H9 (cell line): ENCODE measurements at regions not wholly inside any gene's neighbourhood (a gene's known extent, or its start where the extent isn't known, plus 50 kb on each side); places are given as distances from the start of the nearest gene placed in this dataset.

Experiments
- DNase-seq: peaks from one replicate; pipeline ENCODE4 v3.0.0-alpha.2; 2017
- H2AFZ ChIP-seq: one replicate; pipeline ENCODE4 v1.6.1; 2013; ENCODE audit warnings: mild to moderate bottlenecking, low read length, control low read depth, moderate library complexity
- H2AK5ac ChIP-seq: 2 replicates; pipeline ENCODE4 v1.6.1; 2013; ENCODE audit warnings: low read length, control low read depth, mixed read lengths; ENCODE audit not compliant: insufficient read length
- H2BK120ac ChIP-seq: one replicate; pipeline ENCODE4 v1.6.1; 2013; ENCODE audit warnings: low read depth, mild to moderate bottlenecking, low read length, control low read depth, inconsistent platforms; ENCODE audit not compliant: poor library complexity, severe bottlenecking
- H2BK12ac ChIP-seq: 2 replicates; pipeline ENCODE4 v1.6.1; 2013; ENCODE audit warnings: low read length, control low read depth, mixed read lengths, low read depth; ENCODE audit not compliant: insufficient read length
- H2BK15ac ChIP-seq: 2 replicates; pipeline ENCODE4 v1.6.1; 2013; ENCODE audit warnings: low read depth, low read length, control low read depth
- H2BK20ac ChIP-seq: one replicate; pipeline ENCODE4 v1.6.1; 2013; ENCODE audit warnings: low read depth, mild to moderate bottlenecking, low read length, control low read depth, inconsistent platforms; ENCODE audit not compliant: poor library complexity, severe bottlenecking
- H2BK5ac ChIP-seq: 2 replicates; pipeline ENCODE4 v1.6.1; 2013; ENCODE audit warnings: low read length, control low read depth, mixed read lengths; ENCODE audit not compliant: insufficient read length
- H3K14ac ChIP-seq: 2 replicates; pipeline ENCODE4 v1.6.1; 2013; ENCODE audit warnings: low read length, control low read depth; ENCODE audit not compliant: insufficient read depth
- H3K18ac ChIP-seq: 2 replicates; pipeline ENCODE4 v1.6.1; 2013; ENCODE audit warnings: low read depth, mild to moderate bottlenecking, mixed read lengths, low read length, control low read depth; ENCODE audit not compliant: insufficient read length
- H3K23ac ChIP-seq: 2 replicates; pipeline ENCODE4 v1.6.1; 2013; ENCODE audit warnings: low read length, control low read depth, mixed read lengths, low read depth; ENCODE audit not compliant: insufficient read length
- H3K23me2 ChIP-seq: 2 replicates; pipeline ENCODE4 v1.6.1; 2013; ENCODE audit warnings: low read depth, mild to moderate bottlenecking, mixed read lengths, low read length, control low read depth; ENCODE audit not compliant: insufficient read length, poor library complexity, severe bottlenecking
- H3K27ac ChIP-seq: 2 replicates; pipeline ENCODE4 v1.5.1; 2013; ENCODE audit warnings: low read length, control low read depth, mixed read lengths, low read depth; ENCODE audit not compliant: insufficient read length
- H3K27me3 ChIP-seq: 2 replicates; pipeline ENCODE4 v1.6.1; 2013; ENCODE audit warnings: low read length, control low read depth, inconsistent platforms; ENCODE audit not compliant: insufficient read depth
- H3K4ac ChIP-seq: 2 replicates; pipeline ENCODE4 v1.6.1; 2013; ENCODE audit warnings: low read depth, mild to moderate bottlenecking, control low read depth, inconsistent platforms, low read length, moderate library complexity
- H3K4me1 ChIP-seq: 2 replicates; pipeline ENCODE4 v1.6.1; 2013; ENCODE audit warnings: low read length, control low read depth, inconsistent platforms; ENCODE audit not compliant: insufficient read depth
- H3K4me2 ChIP-seq: 2 replicates; pipeline ENCODE4 v1.6.1; 2013; ENCODE audit warnings: low read length, control low read depth, mixed read lengths; ENCODE audit not compliant: insufficient read length, insufficient read depth
- H3K56ac ChIP-seq: 2 replicates; pipeline ENCODE4 v1.6.1; 2013; ENCODE audit warnings: low read depth, mild to moderate bottlenecking, mixed read lengths, low read length, control low read depth; ENCODE audit not compliant: insufficient read length
- H3K79me1 ChIP-seq: 2 replicates; pipeline ENCODE4 v1.6.1; 2013; ENCODE audit warnings: low read depth, mild to moderate bottlenecking, moderate library complexity, low read length, control low read depth, inconsistent platforms; ENCODE audit not compliant: insufficient read depth, poor library complexity, severe bottlenecking
- H3K79me2 ChIP-seq: 2 replicates; pipeline ENCODE4 v1.6.1; 2013; ENCODE audit warnings: low read length, control low read depth, inconsistent platforms; ENCODE audit not compliant: insufficient read depth
- H3K9ac ChIP-seq: 2 replicates; pipeline ENCODE4 v1.6.1; 2013; ENCODE audit warnings: low read length, control low read depth, mixed read lengths; ENCODE audit not compliant: insufficient read length; ENCODE audit errors: extremely low read depth
- H3K9me3 ChIP-seq: one replicate; pipeline ENCODE4 v1.6.1; 2013; ENCODE audit warnings: low read depth, low read length, inconsistent platforms; ENCODE audit not compliant: control insufficient read depth
- H3T11ph ChIP-seq: one replicate; pipeline ENCODE4 v1.6.1; 2013; ENCODE audit warnings: mild to moderate bottlenecking, low read length, control low read depth, inconsistent platforms
- H4K20me1 ChIP-seq: one replicate; pipeline ENCODE4 v1.6.1; 2013; ENCODE audit not compliant: control insufficient read depth, insufficient read length, insufficient read depth
- H4K5ac ChIP-seq: 2 replicates; pipeline ENCODE4 v1.6.1; 2013; ENCODE audit warnings: low read depth, mild to moderate bottlenecking, mixed read lengths, low read length, control low read depth; ENCODE audit not compliant: insufficient read length
- H4K8ac ChIP-seq: replicated peaks from 2 replicates; pipeline ENCODE4 v1.6.1; 2013; ENCODE audit warnings: low read length, control low read depth, mixed read lengths, low read depth; ENCODE audit not compliant: insufficient read length
- H4K91ac ChIP-seq: 2 replicates; pipeline ENCODE4 v1.6.1; 2013; ENCODE audit warnings: low read depth, mild to moderate bottlenecking, moderate library complexity, mixed read lengths, low read length, control low read depth; ENCODE audit not compliant: insufficient read length
- H3K27ac Mint-ChIP-seq, 3 experiments: 2 replicates in 2 of 3; 3 replicates in 1 of 3; pipeline ENCODE4 v1.8.0; 2020 to 2021; ENCODE audit warnings: mixed read lengths in 3 of 3, mild to moderate bottlenecking in 1 of 3, moderate library complexity in 1 of 3
- H3K27me3 Mint-ChIP-seq: 2 replicates; pipeline ENCODE4 v1.8.0; 2021; ENCODE audit warnings: low read depth, mild to moderate bottlenecking, moderate library complexity, mixed read lengths
- H3K36me3 Mint-ChIP-seq, 3 experiments: 2 replicates in 2 of 3; 3 replicates in 1 of 3; pipeline ENCODE4 v1.8.0; 2020 to 2021; ENCODE audit warnings: low read depth in 3 of 3, mixed read lengths in 3 of 3; ENCODE audit not compliant: insufficient read depth in 1 of 3
- H3K4me1 Mint-ChIP-seq, 2 experiments: 2 replicates each; pipeline ENCODE4 v1.8.0; 2020; ENCODE audit warnings: mixed read lengths in 2 of 2
- H3K4me3 Mint-ChIP-seq, 2 experiments: 2 replicates in 1 of 2; 3 replicates in 1 of 2; pipeline ENCODE4 v1.8.0; 2020 to 2021; ENCODE audit warnings: mild to moderate bottlenecking in 2 of 2, mixed read lengths in 2 of 2, moderate library complexity in 1 of 2
- H3K9me3 Mint-ChIP-seq, 2 experiments: 2 replicates in 1 of 2; 3 replicates in 1 of 2; pipeline ENCODE4 v1.8.0; 2020; ENCODE audit warnings: mild to moderate bottlenecking in 2 of 2, mixed read lengths in 2 of 2, moderate library complexity in 1 of 2
- CTCF ChIP-seq: fragments of 200-600 bp; sonication (generic); conservative IDR thresholded peaks from 3 replicates; pipeline ENCODE4 v1.8.0; 2021; ENCODE audit warnings: antibody characterized with exemption, mild to moderate bottlenecking
- WGBS: extraction: QIAGEN DNeasy Blood & Tissue Kit; methylation state at CpG from one replicate; pipeline ENCODE4 v1.1.7; 2013; ENCODE audit warnings: missing lambda C conversion rate, low lambda C conversion rate, mixed read lengths; ENCODE audit not compliant: insufficient read length; ENCODE audit errors: extremely low coverage; 5-methylcytosine and 5-hydroxymethylcytosine counted together

DNA sequence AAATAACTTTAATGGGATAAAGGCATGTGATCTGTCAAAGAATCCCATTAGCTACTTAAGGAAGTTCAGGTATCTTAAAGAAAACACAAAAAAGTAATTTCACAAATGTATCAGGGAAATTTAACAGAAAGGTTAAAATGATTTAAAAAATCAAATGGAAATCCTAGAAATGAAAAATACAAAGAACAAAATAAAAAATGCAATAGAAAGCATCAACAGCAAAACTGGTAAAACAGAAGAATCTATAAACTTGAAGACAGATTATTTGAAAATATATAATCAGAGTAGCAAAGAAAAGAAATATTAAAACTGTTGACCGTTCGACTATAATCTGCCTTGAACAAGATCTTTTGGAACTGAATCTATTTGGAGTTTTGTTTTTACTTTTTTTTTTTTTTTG lies 279.4 kb upstream of the SYT1 start:
- Histone ChIP-seq H3K23me2 (no peaks in the 10 kb centered on the region), H3K4me1 (no peaks in the 10 kb centered on the region), H4K5ac (no peak overlapping the region), H4K20me1 (no peaks in the 10 kb centered on the region), H2AK5ac (no peak overlapping the region), H3K4me2 (no peak overlapping the region), H3K79me1 (no peaks in the 10 kb centered on the region), H4K91ac (no peak overlapping the region), H3K9ac (no peak overlapping the region), H2BK12ac (no peak overlapping the region), H3K18ac (no peak overlapping the region), H2AFZ (no peak overlapping the region), H3K79me2 (no peaks in the 10 kb centered on the region), H3K4ac (no peak overlapping the region), H3K23ac (no peak overlapping the region), H2BK20ac (no peak overlapping the region), H3K9me3 (no peaks in the 10 kb centered on the region), H3K27me3 (no peaks in the 10 kb centered on the region), H2BK120ac (no peak overlapping the region), H3K27ac (no peak overlapping the region), H3K14ac (no peak overlapping the region), H4K8ac (no peak overlapping the region), H2BK5ac (no peak overlapping the region), H2BK15ac (no peak overlapping the region), H3T11ph (no peak overlapping the region), H3K56ac (no peak overlapping the region)
- peaks cover 4 to 7% of the 10 kb centered on the region in 2 experiments; a peak in 2 of 5 replicates for H3K9me3 Mint-ChIP-seq
- H3K4me3 Mint-ChIP-seq: no peak overlapping the region
- WGBS: no CpG with 5 or more reads among the region's 2 CpGs
- H3K4me1 Mint-ChIP-seq: no peaks in the 10 kb centered on the region
- DNase-seq: no peak
- TF ChIP-seq CTCF: no peak
- H3K36me3 Mint-ChIP-seq: no peaks in the 10 kb centered on the region; a peak in 1 of 7 replicates
- no peak overlapping the region for H3K27ac Mint-ChIP-seq
- H3K27me3 Mint-ChIP-seq: no peaks in the 10 kb centered on the region
